ENCODE measurements at regions not wholly inside any gene's neighbourhood (a gene's known extent, or its start where the extent isn't known, plus 50 kb on each side); places are given as distances from the start of the nearest gene placed in this dataset.

- no peak for DNase-seq (ENCODE audit: low read depth, low spot score)
- Histone ChIP-seq H3K9me3 (ENCODE audit: control insufficient read depth, low read depth, low read length) (no peaks in the 10 kb centered on the region), H3K36me3 (ENCODE audit: control insufficient read depth in 2 of 2, extremely low read depth in 1 of 2, insufficient read depth in 2 of 2, low read length in 2 of 2) (no peaks in the 10 kb centered on the region), H4K20me1 (ENCODE audit: control insufficient read depth, extremely low read depth, insufficient read depth, low read length) (no peaks in the 10 kb centered on the region), H3K9ac (ENCODE audit: control insufficient read depth, extremely low read depth, insufficient read depth, low read length) (no peak overlapping the region), H3K79me2 (ENCODE audit: control insufficient read depth, insufficient read depth, low read length) (no peaks in the 10 kb centered on the region), H3K4me3 (ENCODE audit: control insufficient read depth in 2 of 3, extremely low read depth in 1 of 3, insufficient read depth in 2 of 3, low read depth in 1 of 3, low read length in 3 of 3) (no peak overlapping the region), H3K4me1 (ENCODE audit: control insufficient read depth, extremely low read depth, insufficient read depth, low read length) (no peaks in the 10 kb centered on the region), H3K27ac (ENCODE audit: control insufficient read depth, insufficient read depth, low read length) (no peak overlapping the region), H2AFZ (ENCODE audit: control insufficient read depth, low read length) (no peak overlapping the region), H3K9me1 (ENCODE audit: control insufficient read depth, extremely low read depth, insufficient read depth, low read length) (no peaks in the 10 kb centered on the region), H3K27me3 (ENCODE audit: control insufficient read depth, extremely low read depth, insufficient read depth, low read length) (no peaks in the 10 kb centered on the region), H3K4me2 (ENCODE audit: control insufficient read depth, extremely low read depth, insufficient read depth, low read depth, low read length) (no peak overlapping the region)
- dilution Hi-C loops (cut with MboI; ENCODE audit: extremely low pct_ligation_motif_present, low sequenced_read_pairs), result no loop called here
- no peak for FAIRE-seq
- TF ChIP-seq EZH2 (IDR thresholded peaks at IDR 0.05; ENCODE audit: low read length) (no peak), CTCF (optimal IDR thresholded peaks at IDR 0.05 in 1 of 3, IDR thresholded peaks at IDR 0.05 in 1 of 3, conservative IDR thresholded peaks at IDR 0.05 in 1 of 3; ENCODE audit: extremely low read depth in 1 of 3, insufficient read depth in 2 of 3, low read length in 3 of 3) (no peak)
Observed at GRCh38 chr3:165682734-165683133, 154.5 kb downstream of the BCHE start.

- dilution Hi-C loops (cut with MboI; ENCODE audit: extremely low pct_ligation_motif_present, low sequenced_read_pairs), result no loop called here
- Histone ChIP-seq H3K4me2 (ENCODE audit: control insufficient read depth, extremely low read depth, insufficient read depth, low read depth, low read length) (no peak overlapping the region), H4K20me1 (ENCODE audit: control insufficient read depth, extremely low read depth, insufficient read depth, low read length) (no peaks in the 10 kb centered on the region), H3K9me1 (ENCODE audit: control insufficient read depth, extremely low read depth, insufficient read depth, low read length) (no peaks in the 10 kb centered on the region), H3K4me3 (ENCODE audit: control insufficient read depth in 2 of 3, extremely low read depth in 1 of 3, insufficient read depth in 2 of 3, low read depth in 1 of 3, low read length in 3 of 3) (no peak overlapping the region), H3K27me3 (ENCODE audit: control insufficient read depth, extremely low read depth, insufficient read depth, low read length) (no peaks in the 10 kb centered on the region), H3K4me1 (ENCODE audit: control insufficient read depth, extremely low read depth, insufficient read depth, low read length) (no peaks in the 10 kb centered on the region), H2AFZ (ENCODE audit: control insufficient read depth, low read length) (no peak overlapping the region), H3K9me3 (ENCODE audit: control insufficient read depth, low read depth, low read length) (no peaks in the 10 kb centered on the region), H3K9ac (ENCODE audit: control insufficient read depth, extremely low read depth, insufficient read depth, low read length) (no peak overlapping the region), H3K79me2 (ENCODE audit: control insufficient read depth, insufficient read depth, low read length) (no peaks in the 10 kb centered on the region), H3K27ac (ENCODE audit: control insufficient read depth, insufficient read depth, low read length) (no peak overlapping the region), H3K36me3 (ENCODE audit: control insufficient read depth in 2 of 2, extremely low read depth in 1 of 2, insufficient read depth in 2 of 2, low read length in 2 of 2) (no peaks in the 10 kb centered on the region)
- TF ChIP-seq EZH2 (IDR thresholded peaks at IDR 0.05; ENCODE audit: low read length) (no peak), CTCF (optimal IDR thresholded peaks at IDR 0.05 in 1 of 3, IDR thresholded peaks at IDR 0.05 in 1 of 3, conservative IDR thresholded peaks at IDR 0.05 in 1 of 3; ENCODE audit: extremely low read depth in 1 of 3, insufficient read depth in 2 of 3, low read length in 3 of 3) (no peak)
- DNase-seq (ENCODE audit: low read depth, low spot score) (no peak), FAIRE-seq (no peak)
Observed at GRCh38 chr3:165669967-165670366, 167.3 kb downstream of the BCHE start.
